Activated T-helper 1 cell treated with Interleukin-2 at 50 U/mL for 16 hours (primary cell): ENCODE measurements at regions not wholly inside any gene's neighbourhood (a gene's known extent, or its start where the extent isn't known, plus 50 kb on each side); places are given as distances from the start of the nearest gene placed in this dataset.

Experiments used
- DNase-seq: peaks from one replicate; pipeline ENCODE4 v3.0.0-alpha.2; 2020; ENCODE audit warnings: low read depth

GRCh38 chr5:165296401-165297130, 1791.1 kb downstream of the MAT2B start:
- DNase-seq: no peak

- no peak for DNase-seq
Observed at GRCh38 chr5:165304193-165304827, 1798.9 kb downstream of the MAT2B start.

- no peak for DNase-seq
Observed at GRCh38 chr5:165305596-165305995, 1800.2 kb downstream of the MAT2B start.

GRCh38 chr5:165309446-165309845, 1804.0 kb downstream of the MAT2B start:
- no peak for DNase-seq

GRCh38 chr5:165310031-165310430, 1804.6 kb downstream of the MAT2B start:
- no peak for DNase-seq

- no peak for DNase-seq
Observed at GRCh38 chr5:165321912-165322311, 1816.5 kb downstream of the MAT2B start.

GRCh38 chr5:165325221-165325620, 1819.8 kb downstream of the MAT2B start:
- DNase-seq: no peak

GRCh38 chr5:165327631-165328030, 1822.2 kb downstream of the MAT2B start:
- no peak for DNase-seq

- no peak for DNase-seq
Observed at GRCh38 chr5:165328846-165329245, 1823.4 kb downstream of the MAT2B start.

- DNase-seq: no peak
Observed at GRCh38 chr5:165333623-165334022, 1828.2 kb downstream of the MAT2B start.

GRCh38 chr5:165334201-165334600, 1828.8 kb downstream of the MAT2B start:
- no peak for DNase-seq

GRCh38 chr5:165349735-165350134, 1844.3 kb downstream of the MAT2B start:
- DNase-seq: no peak

GRCh38 chr5:165351342-165351741, 1845.9 kb downstream of the MAT2B start:
- DNase-seq: no peak

- no peak for DNase-seq
Observed at GRCh38 chr5:165360366-165360765, 1854.9 kb downstream of the MAT2B start.

GRCh38 chr5:165360784-165361542, 1855.5 kb downstream of the MAT2B start:
- no peak for DNase-seq

- no peak for DNase-seq
Observed at GRCh38 chr5:165370233-165370632, 1864.8 kb downstream of the MAT2B start.

- DNase-seq: no peak
Observed at GRCh38 chr5:165370794-165371193, 1865.4 kb downstream of the MAT2B start.

GRCh38 chr5:165375201-165375600, 1869.8 kb downstream of the MAT2B start:
- no peak for DNase-seq

- DNase-seq: no peak
Observed at GRCh38 chr5:165393839-165394238, 1888.4 kb downstream of the MAT2B start.

- no peak for DNase-seq
Observed at GRCh38 chr5:165397516-165397915, 1892.1 kb downstream of the MAT2B start.

GRCh38 chr5:165400086-165400485, 1894.7 kb downstream of the MAT2B start:
- no peak for DNase-seq

- no peak for DNase-seq
Observed at GRCh38 chr5:165404917-165405316, 1899.5 kb downstream of the MAT2B start.

- DNase-seq: no peak
Observed at GRCh38 chr5:165405340-165405739, 1899.9 kb downstream of the MAT2B start.
